PC-9 (cell line): ENCODE measurements at regions not wholly inside any gene's neighbourhood (a gene's known extent, or its start where the extent isn't known, plus 50 kb on each side); places are given as distances from the start of the nearest gene placed in this dataset.

Experiments used
- EZH2 ChIP-seq: fragments of 200-600 bp; sonication (generic); IDR thresholded peaks from 2 replicates; pipeline ENCODE4 v1.8.0; 2017; ENCODE audit warnings: antibody characterized with exemption, low read depth
- TF ChIP-seq, protein P1 (sequence below): fragments of 200-600 bp; sonication (generic); conservative IDR thresholded peaks from 2 replicates; pipeline ENCODE4 v1.6.1; 2017; ENCODE audit warnings: mixed run types, antibody characterized with exemption, mild to moderate bottlenecking, moderate library complexity

DNA sequence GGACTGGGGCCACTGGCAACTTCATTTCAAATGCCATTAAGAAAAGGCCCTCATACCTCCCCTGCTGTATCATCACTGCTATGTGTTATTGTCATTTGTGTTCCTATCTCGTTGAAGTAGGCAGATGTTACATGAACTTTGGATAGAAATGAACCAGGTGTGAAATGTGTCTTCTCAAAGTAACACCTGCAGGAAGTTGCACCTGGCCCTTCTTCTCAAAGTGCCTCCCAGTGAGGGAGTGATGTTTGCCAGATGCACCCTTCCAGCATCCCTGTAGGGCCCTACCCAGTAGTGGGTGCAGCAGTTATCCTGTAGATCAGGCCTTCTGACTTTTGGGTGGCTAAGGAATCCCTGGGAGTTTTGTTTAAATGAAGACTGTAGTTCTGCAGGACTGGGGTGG is 197.7 kb upstream of the CTNNB1 start:
- TF ChIP-seq, protein P1, sequence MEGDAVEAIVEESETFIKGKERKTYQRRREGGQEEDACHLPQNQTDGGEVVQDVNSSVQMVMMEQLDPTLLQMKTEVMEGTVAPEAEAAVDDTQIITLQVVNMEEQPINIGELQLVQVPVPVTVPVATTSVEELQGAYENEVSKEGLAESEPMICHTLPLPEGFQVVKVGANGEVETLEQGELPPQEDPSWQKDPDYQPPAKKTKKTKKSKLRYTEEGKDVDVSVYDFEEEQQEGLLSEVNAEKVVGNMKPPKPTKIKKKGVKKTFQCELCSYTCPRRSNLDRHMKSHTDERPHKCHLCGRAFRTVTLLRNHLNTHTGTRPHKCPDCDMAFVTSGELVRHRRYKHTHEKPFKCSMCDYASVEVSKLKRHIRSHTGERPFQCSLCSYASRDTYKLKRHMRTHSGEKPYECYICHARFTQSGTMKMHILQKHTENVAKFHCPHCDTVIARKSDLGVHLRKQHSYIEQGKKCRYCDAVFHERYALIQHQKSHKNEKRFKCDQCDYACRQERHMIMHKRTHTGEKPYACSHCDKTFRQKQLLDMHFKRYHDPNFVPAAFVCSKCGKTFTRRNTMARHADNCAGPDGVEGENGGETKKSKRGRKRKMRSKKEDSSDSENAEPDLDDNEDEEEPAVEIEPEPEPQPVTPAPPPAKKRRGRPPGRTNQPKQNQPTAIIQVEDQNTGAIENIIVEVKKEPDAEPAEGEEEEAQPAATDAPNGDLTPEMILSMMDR = no peak
- no peak for TF ChIP-seq EZH2
